Activated CD4-positive, alpha-beta T cell treated with anti-CD3 and anti-CD28 coated beads, Interleukin-2, amount 50 U/mL, for 16 hours (primary cell): ENCODE measurements at regions not wholly inside any gene's neighbourhood (a gene's known extent, or its start where the extent isn't known, plus 50 kb on each side); places are given as distances from the start of the nearest gene placed in this dataset.

Source experiments
- DNase-seq: peaks from one replicate; pipeline ENCODE4 v3.0.0-alpha.2; 2020

DNA sequence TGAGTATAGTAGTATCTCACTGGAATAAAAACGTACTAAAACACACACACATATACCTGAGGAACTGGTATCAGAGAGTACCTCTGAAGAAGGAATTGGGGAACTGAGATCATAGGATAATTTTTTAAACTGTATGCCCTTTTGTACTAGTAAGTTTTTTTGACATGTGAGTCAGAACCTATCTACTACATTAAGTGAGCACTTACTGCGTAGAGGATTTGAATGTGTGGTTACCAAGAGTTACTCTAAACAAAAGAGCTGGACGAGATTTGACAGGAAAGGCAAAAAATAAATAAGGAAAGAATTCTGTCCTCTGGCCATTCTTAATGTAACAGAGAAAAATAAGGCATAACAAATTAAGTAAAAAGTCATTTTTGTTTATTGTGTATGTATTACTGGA, 546.5 kb upstream of the FAT1 start:
- DNase-seq = no peak

DNA sequence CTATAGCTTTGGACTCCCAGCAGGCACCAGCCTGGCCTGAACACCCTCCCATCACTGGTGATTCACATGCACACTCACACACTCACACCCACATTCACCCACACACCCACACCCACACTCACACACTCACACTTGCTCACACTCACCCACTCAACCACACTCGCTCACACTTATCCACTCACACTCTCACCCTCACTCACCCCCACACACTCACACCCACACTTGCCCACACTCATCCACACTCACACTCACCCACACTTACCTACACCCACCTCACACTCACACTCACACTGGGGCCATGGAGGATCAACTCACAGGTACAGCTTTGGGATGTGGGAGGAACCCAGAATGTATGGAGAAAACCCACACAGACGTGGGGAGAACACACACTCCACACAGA, 548.2 kb upstream of the FAT1 start:
- no peak for DNase-seq

DNA sequence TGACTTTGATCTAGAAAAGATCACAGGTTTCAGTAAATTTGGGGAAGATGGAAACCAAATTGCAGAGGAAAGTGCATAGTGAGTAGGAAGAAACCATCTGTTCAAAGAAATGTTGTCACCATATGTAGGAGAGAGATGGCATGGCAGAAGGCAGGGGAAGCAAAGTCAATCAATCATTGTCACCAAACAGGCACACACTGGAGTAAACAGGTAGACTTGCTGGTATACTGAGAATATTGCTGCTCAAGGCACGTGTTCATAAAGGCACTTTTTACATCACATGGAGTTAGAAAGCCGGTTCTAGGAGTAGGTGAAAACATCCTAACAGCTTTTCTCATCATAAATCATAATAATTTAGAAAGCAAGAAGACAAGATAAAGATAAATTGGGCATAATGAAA, 550.5 kb upstream of the FAT1 start:
- DNase-seq = no peak

DNA sequence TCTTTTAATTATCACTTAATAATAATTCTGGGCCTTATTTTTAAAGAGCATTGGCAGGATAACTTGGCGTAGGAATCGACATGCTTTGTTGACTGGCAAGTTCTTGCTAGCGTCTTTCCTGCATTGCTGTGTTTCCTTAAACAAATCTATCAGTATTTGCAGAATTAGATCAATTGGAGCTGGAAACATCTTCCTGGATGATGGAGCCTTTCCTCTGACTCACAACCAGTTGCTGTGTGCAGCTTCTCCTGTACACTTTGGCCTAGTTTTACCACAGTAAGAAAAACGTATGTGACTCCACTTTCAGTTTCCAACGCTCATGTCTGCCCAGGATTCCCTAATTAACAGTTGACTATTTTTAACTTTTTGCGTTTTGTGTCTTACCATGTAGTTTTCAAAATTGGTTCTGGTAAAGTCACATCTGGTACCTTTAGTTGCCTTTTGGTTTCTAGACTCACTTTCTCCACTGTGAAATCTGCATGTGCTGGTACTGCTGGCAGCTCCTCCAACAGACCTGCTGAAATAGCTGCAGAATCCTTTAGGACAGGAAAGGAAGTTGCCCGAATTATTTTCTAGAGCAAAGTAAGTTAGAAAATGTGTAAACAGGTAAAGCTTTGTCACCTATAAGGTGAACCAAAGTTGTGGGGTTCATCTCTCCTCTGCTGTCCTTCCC, 553.2 kb upstream of the FAT1 start:
- DNase-seq = no peak

DNA sequence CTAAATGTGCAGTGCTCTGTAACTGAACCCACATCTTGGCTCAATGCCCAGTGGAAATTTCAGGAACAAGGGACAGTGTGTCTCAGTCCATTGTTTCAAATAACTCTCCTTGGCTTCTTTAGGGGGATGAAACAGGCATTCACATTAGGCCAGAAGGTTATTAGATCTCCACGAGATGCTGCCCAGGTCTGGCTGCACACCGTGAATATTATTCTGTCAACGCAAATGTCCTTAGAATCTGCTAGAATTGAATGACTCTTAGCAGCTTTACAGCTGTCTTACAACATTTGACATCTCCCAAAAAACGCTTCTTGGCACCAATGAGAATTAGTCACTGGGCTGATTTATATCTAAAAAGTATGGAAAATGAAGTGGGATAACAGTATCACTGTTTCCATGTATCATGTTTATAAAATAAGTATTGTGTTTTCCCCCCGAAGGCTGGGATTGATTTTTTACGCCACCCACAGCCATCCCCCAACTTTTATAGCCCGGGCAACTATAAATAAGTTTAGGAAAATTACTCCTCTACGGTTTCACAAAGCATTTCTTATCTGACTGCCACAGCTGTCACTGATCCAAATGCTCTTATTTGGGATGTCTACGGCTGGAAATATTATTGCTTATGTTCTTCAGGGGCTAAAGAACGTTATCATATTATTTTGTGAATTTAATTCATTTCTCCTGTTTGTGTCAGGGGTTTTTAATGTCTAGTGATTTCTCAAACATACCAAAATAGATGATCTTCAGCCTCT, 559.7 kb upstream of the FAT1 start:
- no peak for DNase-seq

DNA sequence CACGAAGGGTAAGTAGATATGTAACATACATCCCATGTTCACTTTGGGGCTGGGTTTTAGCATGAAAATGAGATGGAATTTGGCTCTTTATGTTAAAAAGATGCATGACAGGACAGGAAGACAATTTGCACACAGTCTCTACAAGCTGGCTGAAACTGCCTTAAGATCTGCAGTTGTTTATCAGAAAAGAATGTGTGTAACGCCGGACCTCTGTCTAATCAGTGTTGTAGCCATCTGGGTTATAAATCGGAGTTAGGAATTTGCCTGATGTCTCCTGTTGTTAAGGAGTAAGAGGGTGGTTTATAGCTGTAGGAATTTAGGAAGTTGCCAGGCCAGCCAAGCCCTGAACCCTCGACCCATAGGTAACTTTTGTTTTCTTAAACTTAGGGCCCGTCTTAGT, 562.9 kb upstream of the FAT1 start:
- DNase-seq = no peak

DNA sequence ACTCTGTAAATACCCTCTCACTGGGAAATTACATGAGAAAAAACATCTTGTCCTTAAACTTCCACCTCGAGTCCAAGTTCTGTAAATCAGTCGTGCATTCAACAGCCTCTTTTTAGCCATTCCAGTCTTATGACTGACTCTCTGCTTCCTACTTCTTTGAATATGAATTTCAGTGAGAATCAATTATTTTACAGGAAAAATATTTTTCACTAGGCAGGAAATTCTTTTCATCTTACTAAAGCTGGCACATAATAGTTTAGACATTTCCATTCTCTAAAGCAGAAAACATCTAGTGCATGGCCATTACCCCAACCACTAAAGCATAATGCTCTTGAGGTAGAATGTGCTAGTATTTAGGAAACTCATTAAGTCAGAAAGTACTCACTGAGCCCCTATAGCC, 565.7 kb upstream of the FAT1 start:
- no peak for DNase-seq

DNA sequence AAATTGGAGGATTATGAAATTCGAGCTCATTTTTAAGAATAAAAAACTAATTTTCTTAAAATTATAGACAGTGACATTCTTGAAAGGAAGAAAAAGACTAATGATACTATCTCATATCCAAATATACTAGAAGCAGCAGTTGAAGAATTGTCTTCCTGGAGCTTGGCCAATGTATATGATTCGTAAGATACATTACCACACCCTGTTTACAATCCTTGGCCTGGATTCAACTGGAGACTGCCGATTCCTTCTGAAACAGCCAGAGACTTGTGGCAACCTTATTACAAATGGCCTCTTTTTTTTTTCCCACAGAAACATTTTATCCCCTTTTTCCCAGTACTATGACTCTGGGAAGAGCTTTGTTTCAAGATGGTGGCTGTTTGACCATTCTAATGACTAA, 571.2 kb upstream of the FAT1 start:
- DNase-seq = no peak

DNA sequence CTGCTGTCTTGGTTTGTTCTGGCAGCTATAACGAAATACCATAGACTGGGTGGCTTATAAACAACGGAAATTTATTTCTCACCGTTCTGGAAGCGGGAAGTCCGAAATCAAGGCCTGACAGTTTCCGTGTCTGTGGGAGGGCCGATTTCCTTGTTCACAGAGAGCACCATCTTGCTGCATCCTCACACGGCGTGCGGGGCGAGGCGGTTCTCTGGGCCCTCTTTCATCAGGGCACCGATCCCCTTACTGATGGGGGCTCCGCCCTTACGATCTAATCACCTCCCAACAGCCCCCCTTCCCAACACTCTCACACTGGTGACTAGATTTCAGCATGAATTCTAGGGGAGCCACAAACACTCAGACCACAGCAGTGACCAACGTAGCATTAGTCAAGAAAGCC, 578.3 kb upstream of the FAT1 start:
- DNase-seq = no peak

DNA sequence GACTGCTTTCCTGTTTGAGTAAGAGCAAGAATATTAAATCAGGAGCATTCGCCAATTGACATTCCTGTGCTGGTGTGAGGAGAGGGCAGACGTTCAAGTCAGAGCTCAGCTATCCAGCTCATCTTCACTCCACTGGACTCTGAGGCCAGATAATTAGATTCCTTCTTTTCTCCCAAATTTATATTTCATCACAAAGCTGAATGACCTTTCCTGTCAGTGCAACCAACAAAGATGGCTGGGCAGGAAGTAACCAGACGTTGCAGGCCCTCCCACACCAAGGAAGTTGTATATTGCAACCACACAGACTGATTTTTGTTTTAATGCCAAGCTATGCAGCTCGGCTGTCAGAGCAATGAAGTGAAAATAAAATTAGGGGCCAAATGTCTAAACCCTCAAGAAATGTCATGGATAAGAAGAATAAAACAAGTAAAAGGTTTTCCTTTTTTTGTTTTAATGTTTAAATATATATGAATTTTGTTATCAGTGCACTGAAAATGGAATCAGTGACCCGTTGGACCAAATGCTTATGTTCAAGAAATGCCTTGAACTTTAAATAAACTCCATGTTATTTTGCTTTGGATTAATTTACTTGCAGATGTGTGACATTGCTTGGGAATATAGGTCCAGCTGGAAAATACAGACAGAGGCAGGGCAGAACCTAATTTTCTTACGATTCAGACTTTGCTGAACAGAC, 578.9 kb upstream of the FAT1 start:
- no peak for DNase-seq

DNA sequence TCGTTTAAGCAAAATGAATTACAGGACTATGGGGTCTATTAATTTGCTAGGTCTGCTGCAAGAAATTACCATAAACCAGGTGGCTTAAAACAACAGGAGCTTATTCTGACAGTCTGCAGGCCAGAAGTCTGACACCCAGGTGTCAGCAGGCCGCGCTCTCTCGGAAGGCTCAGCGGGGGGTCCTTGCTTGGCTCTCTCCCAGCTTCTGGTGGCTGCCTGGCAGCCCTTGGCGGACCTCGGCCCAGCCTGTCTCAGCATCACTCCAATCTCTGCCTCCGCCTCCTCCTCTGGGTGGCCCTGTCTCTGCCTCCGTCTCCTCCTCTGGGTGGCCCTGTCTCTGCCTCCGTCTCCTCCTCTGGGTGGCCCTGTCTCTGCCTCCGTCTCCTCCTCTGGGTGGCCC, 580.5 kb upstream of the FAT1 start:
- no peak for DNase-seq

DNA sequence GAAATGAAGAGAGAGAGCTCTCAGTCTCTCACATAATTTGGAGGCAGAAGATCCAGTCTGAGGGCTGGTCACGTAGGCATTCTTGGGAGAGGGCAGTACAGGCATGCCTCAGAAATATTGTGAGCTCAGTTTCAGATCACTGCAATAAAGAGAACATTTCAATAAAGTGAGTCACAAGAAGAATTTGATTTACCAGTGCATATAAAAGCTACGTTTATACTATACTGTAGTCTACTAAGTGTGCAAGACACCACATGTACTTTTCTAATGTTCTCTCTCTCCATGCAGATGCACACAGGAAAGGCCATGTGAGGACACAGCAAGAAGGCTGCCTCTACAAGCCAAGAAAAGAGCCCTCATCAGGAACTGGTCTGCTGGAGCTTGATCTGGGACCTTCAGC, 583.5 kb upstream of the FAT1 start:
- no peak for DNase-seq

DNA sequence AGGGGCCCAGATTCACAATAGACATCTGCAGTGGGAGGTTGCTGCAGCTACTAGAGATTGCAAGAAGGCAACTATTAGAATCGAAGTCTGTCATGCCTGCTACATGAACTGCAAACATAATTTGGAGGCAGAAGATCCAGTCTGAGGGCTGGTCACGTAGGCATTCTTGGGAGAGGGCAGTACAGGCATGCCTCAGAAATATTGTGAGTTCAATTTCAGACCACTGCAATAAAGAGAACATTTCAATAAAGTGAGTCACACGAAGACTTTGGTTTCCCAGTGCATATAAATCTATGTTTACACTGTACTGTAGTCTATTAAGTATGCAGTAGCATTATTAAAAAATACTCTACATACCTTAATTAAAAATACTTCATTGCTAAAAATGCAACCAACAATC, 585.8 kb upstream of the FAT1 start:
- no peak for DNase-seq

DNA sequence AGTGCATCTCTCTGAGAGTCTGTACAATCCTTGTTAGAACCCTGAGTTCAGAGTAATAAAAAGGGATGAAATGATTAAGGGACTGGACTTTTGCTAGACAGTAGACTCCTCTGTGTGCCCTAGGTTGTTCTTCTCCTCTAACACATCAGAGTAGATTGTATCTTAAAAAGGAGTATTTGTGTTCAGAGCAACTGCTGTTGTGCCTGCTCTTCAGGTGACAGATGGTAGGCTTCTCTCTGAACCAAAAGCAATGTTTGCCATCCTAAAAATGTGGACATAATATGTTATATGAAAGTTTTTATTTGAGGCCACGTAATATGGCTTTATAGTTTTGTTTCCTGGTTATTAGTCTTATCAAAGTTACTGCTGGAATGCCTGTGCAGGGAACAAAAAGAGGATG, 588.6 kb upstream of the FAT1 start:
- no peak for DNase-seq

DNA sequence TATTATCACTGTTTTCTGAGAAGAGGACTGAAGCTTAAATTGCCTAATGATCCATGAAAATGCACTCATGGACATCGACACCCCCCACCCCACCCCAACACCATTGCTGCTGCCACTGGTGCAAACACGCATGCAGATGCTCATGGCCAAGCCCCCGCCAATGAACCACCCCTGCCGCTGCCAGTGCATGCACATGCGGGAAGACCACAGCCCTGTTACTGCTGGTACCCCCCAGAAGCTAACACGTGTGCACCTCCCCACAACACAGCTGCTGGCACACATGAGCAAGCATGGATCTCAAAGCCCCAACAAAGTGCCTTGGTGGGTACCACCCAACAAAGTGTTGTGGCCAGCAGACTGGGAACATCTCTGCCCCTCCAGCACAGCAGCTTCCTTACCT, 594.1 kb upstream of the FAT1 start:
- no peak for DNase-seq

DNA sequence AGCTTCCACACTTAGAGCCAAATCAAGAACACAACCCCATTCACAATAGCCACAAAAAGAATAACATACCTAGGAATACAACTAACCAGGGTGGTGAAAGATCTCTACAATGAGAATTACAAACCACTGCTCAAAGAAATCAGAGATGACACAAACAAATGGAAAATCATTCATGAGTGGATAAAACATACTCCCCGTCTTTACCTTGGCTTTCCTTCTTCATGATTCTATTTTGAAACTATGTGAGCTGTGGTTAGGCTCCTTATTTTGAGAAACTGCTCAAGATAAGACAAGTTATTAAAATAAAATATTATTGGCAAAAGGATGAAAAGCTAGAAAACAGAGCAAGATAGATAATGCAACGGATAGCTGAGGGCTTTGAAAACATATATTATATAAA, 598.1 kb upstream of the FAT1 start:
- no peak for DNase-seq

DNA sequence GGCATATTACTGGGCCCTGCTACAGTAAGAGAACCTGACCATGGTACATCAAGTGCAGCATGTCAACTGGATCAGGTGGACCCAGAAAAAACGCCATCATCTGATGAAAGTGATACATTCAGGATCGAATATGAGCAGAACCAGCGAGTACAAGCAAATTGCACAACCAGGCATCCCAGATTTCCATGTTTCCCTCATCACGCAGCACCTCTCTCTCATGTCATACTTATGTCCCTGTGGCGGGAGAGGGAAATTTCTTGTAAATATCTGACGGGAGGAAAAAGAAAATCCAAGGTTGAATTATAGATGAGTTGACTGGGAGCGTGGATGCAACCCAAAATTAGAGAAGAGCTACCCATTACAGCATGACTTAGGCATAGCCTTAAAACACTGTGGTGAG, 608.5 kb upstream of the FAT1 start:
- DNase-seq = no peak

DNA sequence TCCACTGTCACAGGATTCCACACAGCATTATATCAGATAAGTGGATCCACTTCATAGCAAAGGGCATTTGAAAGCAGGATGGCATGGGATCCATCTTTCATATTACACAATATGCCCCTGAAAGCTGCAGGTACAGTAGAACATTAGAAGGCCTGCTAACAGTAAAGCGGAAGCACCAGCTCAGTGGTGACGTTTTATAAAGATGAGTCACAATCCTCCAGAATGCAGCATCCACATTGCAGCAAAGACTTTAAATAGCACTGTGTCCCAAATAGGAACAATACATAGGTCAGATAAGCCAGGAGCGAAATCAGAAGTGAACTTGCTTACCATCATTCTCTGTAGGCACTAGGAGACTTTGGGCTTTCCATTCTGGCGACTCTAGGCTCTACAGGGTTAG, 609.5 kb upstream of the FAT1 start:
- DNase-seq = no peak

DNA sequence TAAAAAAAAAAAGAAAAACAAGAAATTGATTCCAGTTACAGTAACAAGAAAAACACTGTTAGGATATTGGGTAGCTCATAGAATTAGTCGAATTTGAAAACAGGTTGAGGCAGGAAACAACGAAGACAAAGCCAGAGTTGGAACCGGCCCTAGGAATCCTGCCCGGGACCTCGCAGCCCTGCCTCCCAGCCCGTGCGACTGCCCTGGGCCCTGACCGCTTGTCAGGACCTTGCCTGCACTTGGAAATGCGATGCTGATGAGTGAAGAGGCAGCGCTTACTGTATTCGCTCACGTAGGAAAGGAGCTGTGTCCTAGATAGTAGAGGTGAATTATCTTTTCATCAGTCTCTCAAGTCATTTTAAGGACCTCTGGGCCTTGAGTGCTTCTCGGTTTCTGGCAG, 611.7 kb upstream of the FAT1 start:
- no peak for DNase-seq

DNA sequence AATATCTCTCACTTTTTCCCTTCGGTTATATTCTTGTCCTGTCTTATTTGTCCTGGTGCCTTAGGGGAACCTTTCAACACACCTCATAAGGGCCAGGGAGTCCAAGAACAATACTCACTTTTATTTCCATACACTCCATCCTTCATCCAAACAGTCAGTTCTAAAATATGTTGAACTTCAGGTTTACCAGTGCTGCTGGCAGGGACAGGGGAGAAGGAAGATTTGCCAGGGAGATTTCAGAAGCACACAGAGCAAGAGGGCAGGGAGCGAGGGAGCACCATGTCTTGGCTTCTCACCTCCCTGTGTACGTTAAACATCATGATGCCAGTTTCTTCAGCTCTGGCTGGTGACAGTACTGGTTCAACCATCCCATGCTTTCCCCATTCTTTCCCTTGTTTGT, 631.1 kb upstream of the FAT1 start:
- DNase-seq = no peak

DNA sequence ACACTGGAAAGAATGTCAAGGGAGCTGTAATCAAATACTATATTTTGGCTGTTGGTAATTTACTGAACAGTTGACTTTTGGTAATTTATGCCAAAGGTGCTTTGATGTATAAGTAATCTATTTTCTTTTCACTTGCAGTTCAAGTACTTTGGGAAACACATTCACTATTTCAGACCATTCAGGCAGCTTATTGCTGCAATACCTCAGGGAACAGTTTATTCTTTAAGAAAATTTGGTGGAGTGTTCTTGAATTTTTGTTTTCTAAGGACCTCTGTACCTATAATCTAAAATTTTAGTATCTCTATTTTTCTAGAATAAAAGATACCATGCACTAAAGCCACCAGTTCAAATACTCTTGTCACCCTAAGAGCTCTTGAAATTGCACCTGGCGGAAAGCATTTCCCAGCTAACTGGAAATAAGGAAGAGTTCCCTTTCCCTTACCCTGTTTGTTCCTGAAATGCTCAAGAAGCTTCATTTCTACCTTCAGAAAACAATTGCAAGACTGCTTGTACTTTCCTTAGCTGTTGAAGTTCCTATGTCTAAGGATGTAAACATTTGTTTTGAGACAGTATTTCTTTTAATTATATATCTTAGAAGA, 633.5 kb upstream of the FAT1 start:
- DNase-seq = no peak

DNA sequence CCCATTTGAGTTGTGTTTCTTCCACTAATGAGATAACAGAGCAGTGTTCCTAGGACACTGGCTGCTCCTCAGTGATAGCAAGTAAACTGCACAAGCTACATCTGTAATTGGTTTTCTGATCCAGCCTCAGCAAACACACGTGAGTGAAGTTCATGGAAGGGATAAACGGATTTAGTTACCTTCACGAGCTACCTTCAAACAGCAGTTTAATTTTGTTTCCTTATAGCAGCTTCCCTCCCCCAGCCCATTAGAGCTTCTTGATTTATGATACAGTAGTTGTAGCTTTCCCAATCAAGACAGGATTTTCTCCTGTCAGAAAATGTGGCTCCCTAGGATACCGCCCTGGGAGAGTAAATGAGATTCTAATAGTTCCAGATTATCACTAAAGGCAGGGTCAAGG, 634.2 kb upstream of the FAT1 start:
- no peak for DNase-seq

DNA sequence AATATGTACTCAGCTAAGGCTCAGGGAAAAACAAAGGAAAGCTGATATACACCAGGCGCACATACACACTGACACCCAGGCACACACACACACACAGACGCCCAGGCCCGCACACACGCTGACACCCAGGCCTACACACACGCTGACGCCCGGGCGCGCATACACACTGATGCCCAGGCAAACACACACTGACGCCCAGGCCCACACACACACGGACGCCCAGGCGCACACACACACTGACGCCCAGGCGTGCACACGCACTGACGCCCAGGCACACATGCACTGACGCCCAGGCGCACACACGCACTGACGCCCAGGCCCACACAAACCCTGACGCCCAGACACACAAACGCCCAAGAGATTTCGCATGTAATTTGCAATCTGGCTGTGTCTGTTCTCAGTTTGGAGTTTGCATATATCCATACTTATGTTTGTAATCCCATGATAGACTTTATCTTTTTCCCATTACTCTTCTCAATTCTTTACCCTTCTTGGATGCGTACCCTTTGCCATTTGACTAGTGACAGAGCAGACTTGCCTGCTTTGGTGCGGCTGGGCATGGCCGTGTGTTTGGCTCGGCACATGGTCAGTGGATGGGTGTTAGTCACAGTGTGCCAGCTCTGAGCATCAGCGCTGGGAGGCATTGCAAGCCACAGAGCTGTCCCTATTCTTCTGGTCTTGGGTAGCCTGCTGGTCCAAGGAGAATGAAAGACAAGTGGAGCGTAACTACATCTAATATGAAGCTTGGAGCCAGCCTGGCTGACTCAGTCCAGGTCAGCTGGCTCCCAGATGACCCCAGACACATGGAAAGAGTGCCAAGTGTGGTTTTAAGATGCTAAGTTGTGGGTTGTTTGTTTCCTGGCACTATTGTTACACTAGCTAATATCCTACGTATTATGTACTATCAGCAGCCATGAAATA, 632.4 kb upstream of the ZFP42 start:
- DNase-seq = no peak
